ENCODE measurements at regions not wholly inside any gene's neighbourhood (a gene's known extent, or its start where the extent isn't known, plus 50 kb on each side); places are given as distances from the start of the nearest gene placed in this dataset.

- no peak for DNase-seq
These were observed 202.1 kb downstream of the SEC23A start for GRCh38 chr14:38900887-38901286.

GRCh38 chr14:38887696-38888095 lies 215.3 kb downstream of the SEC23A start:
- no peak for DNase-seq

GRCh38 chr14:38884109-38884508 lies 218.9 kb downstream of the SEC23A start:
- DNase-seq: no peak

- no peak for DNase-seq
These were observed 219.9 kb downstream of the SEC23A start for GRCh38 chr14:38883127-38883526.

- no peak for DNase-seq
These were observed 220.5 kb downstream of the SEC23A start for GRCh38 chr14:38882533-38882932.

GRCh38 chr14:38880643-38881524 lies 222.2 kb downstream of the SEC23A start:
- no peak for DNase-seq

- no peak for DNase-seq
These were observed 225.2 kb downstream of the SEC23A start for GRCh38 chr14:38877744-38878388.

GRCh38 chr14:38874721-38875120 lies 228.3 kb downstream of the SEC23A start:
- DNase-seq: no peak

- DNase-seq: no peak
These were observed 229.0 kb downstream of the SEC23A start for GRCh38 chr14:38873941-38874612.

- no peak for DNase-seq
These were observed 232.7 kb downstream of the SEC23A start for GRCh38 chr14:38870296-38870836.

- DNase-seq: no peak
These were observed 234.4 kb downstream of the SEC23A start for GRCh38 chr14:38868399-38869290.

- DNase-seq: peak; percentile 22
These were observed 235.4 kb downstream of the SEC23A start for GRCh38 chr14:38867561-38868150.

GRCh38 chr14:38866461-38866860 lies 236.6 kb downstream of the SEC23A start:
- DNase-seq: no peak

GRCh38 chr14:38862366-38862765 lies 240.7 kb downstream of the SEC23A start:
- no peak for DNase-seq

GRCh38 chr14:38860530-38860929 lies 242.5 kb downstream of the SEC23A start:
- DNase-seq: no peak

GRCh38 chr14:38856798-38857197 lies 246.2 kb downstream of the SEC23A start:
- DNase-seq: no peak

GRCh38 chr14:38855513-38855912 lies 247.5 kb downstream of the SEC23A start:
- no peak for DNase-seq

- no peak for DNase-seq
These were observed 251.9 kb downstream of the SEC23A start for GRCh38 chr14:38851111-38851510.

- no peak for DNase-seq
These were observed 252.4 kb downstream of the SEC23A start for GRCh38 chr14:38850664-38851063.

- DNase-seq: no peak
These were observed 254.6 kb downstream of the SEC23A start for GRCh38 chr14:38848243-38848935.

- no peak for DNase-seq
These were observed 255.9 kb downstream of the SEC23A start for GRCh38 chr14:38847161-38847560.
